ENCODE measurements at regions not wholly inside any gene's neighbourhood (a gene's known extent, or its start where the extent isn't known, plus 50 kb on each side); places are given as distances from the start of the nearest gene placed in this dataset.

DNA sequence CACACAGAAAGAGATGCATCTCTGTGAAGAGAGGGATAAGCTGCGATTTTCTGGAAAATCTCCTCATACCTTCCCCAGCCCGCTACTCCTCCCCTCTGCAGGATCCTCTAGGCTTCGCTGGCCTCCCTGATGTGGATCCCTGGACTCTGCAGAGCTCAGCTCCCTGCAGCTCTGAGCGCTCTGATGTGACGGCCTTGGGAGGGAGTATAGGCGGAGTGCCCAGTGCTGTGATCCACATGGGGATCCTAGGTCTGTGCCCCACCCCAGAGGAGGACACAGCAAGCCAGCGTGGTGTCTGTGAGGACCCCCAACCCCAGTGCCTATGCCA lies 111.0 kb downstream of the GYPC start:
- H3K36me3 ChIP-seq, result no peaks in the 10 kb centered on the region
- no peak overlapping the region for H3K4me3 ChIP-seq
- H3K27me3 ChIP-seq, result no peaks in the 10 kb centered on the region
- no peak overlapping the region for H3K27ac ChIP-seq
- H3K4me1 ChIP-seq, result no peaks in the 10 kb centered on the region
- DNase-seq, result no peak
- 86 to 88% methylated on average over 1 to 6 of the region's 7 CpGs for WGBS, 2 donors
- TF ChIP-seq, protein P1, sequence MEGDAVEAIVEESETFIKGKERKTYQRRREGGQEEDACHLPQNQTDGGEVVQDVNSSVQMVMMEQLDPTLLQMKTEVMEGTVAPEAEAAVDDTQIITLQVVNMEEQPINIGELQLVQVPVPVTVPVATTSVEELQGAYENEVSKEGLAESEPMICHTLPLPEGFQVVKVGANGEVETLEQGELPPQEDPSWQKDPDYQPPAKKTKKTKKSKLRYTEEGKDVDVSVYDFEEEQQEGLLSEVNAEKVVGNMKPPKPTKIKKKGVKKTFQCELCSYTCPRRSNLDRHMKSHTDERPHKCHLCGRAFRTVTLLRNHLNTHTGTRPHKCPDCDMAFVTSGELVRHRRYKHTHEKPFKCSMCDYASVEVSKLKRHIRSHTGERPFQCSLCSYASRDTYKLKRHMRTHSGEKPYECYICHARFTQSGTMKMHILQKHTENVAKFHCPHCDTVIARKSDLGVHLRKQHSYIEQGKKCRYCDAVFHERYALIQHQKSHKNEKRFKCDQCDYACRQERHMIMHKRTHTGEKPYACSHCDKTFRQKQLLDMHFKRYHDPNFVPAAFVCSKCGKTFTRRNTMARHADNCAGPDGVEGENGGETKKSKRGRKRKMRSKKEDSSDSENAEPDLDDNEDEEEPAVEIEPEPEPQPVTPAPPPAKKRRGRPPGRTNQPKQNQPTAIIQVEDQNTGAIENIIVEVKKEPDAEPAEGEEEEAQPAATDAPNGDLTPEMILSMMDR (IDR thresholded peaks at IDR 0.05), result no peak
- no peak for TF ChIP-seq POLR2A (IDR thresholded peaks at IDR 0.05)
- no peaks in the 10 kb centered on the region for H3K9me3 ChIP-seq
- intact Hi-C loops (cut with DNase I), result no loop called here

DNA sequence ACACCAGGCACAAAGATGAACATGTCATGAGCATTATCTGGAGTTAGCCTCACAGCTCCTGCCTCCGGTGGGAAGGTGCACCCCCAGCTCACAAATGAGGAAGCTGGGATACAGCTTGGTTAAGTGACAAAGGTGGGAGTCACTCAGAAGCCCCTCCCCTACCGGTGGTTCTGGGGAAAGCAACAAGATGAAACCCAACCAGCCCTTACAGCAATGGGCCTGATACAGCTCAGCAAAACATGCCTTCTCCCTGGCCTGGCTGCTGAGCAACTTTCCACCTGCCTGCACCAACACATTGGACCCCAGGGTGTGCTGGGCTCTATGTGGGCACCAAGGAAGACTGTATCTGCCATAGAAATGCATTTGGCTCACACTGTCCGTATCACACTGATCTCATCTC lies 113.2 kb downstream of the GYPC start:
- Histone ChIP-seq H3K36me3 (no peaks in the 10 kb centered on the region), H3K4me3 (no peak overlapping the region), H3K27me3 (no peaks in the 10 kb centered on the region), H3K27ac (no peak overlapping the region), H3K4me1 (no peaks in the 10 kb centered on the region), H3K9me3 (no peaks in the 10 kb centered on the region)
- 63 to 83% methylated on average over 3 of the region's 3 CpGs for WGBS, 2 donors
- no peak for DNase-seq
- TF ChIP-seq POLR2A (IDR thresholded peaks at IDR 0.05), result no peak
- TF ChIP-seq, protein P1 (IDR thresholded peaks at IDR 0.05), result no peak
- intact Hi-C loops (cut with DNase I), result no loop called here

DNA sequence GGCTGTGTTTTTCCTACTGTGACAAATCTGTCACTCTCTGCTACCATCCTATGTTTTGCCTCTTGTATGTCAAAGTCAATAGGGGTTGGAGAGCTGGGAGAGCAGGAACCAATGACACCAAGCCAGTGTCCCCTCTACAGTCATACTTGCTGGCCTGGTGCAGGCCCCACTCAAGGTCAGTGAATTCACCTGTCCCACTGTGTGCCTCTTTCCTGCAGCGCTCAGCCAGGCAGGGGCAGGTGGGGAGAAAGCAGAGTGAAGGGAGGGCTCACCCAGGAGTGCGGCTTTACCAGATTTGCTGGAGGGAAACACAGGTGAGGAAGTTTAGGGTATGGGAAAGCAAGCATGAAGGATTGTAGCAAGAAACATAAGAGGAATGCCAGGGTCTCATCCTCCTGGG lies 114.5 kb downstream of the GYPC start:
- Histone ChIP-seq H3K27ac (no peak overlapping the region), H3K36me3 (no peaks in the 10 kb centered on the region), H3K27me3 (no peaks in the 10 kb centered on the region), H3K4me1 (no peaks in the 10 kb centered on the region), H3K9me3 (no peaks in the 10 kb centered on the region), H3K4me3 (no peak overlapping the region)
- DNase-seq, result no peak
- intact Hi-C loops (cut with DNase I), result no loop called here
- TF ChIP-seq, protein P1 (IDR thresholded peaks at IDR 0.05), result no peak
- TF ChIP-seq POLR2A (IDR thresholded peaks at IDR 0.05), result no peak
- 89 to 100% methylated on average over 1 of the region's 2 CpGs for WGBS, 2 donors

DNA sequence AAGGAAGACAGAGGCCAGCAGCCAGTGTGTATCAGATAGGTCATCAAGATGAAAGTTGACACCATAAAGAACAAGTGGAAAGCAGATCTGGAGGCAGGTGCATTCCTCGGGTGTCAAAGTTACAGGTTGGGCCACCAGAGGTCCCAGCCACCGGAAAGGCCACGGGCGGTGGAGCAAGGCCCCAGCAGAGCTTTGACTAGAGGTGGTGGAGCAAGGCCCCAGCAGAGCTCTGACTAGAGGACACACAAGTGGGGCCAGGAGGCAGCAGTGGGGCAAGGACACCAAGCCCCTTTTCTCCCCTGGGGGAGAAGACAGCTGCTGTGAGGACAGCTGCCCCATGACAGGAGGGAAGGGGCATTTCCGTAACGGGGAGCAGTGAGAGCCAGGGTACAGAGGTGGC lies 115.1 kb downstream of the GYPC start:
- TF ChIP-seq, protein P1 (IDR thresholded peaks at IDR 0.05), result no peak
- no peak for TF ChIP-seq POLR2A (IDR thresholded peaks at IDR 0.05)
- no peaks in the 10 kb centered on the region for H3K36me3 ChIP-seq
- no peak overlapping the region for H3K4me3 ChIP-seq
- H3K9me3 ChIP-seq, result no peaks in the 10 kb centered on the region
- peaks cover 0 to 1% (median 0%) of the 10 kb centered on the region in 4 donors for H3K27me3 ChIP-seq
- no peaks in the 10 kb centered on the region for H3K4me1 ChIP-seq
- no peak for DNase-seq
- intact Hi-C loops (cut with DNase I), result no loop called here
- 68 to 93% methylated on average over 2 to 6 of the region's 6 CpGs for WGBS, 2 donors
- no peak overlapping the region for H3K27ac ChIP-seq

DNA sequence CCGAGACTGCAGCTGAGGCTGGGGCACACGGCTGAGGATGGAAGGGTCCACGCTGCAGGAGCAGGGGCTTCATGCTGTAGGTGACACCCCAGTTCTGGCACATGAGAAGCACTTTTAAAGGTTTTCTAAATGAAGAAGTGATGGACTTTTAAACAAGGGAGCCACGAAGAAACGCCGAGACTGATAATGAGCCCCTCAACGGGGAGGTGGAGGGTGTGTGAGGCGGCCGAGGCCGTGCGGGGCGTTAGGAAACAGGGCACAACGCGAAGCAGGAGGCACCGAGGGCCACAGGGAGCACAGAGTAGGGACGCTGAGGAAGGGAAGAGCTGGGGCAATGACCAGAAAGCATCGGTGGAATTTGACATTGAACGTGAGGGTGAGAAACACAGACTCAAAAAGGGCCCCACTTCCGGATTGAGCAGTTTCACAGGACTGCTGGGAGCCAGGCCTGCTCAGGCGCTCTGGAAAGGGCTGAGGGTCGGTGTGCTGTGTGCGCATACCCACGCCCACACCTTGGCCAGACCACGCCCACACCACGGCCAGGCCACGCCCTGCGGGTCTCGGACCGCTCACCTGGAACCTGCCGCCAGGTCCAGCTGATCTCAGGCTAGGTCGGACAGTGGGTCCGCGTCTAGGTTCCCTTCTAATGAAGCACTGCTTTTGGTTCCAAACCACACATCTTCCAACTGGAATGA lies 115.7 kb downstream of the GYPC start:
- intact Hi-C loops (cut with DNase I), result no loop called here
- Histone ChIP-seq H3K4me3 (no peak overlapping the region), H3K27ac (no peak overlapping the region), H3K9me3 (no peaks in the 10 kb centered on the region), H3K36me3 (no peaks in the 10 kb centered on the region), H3K4me1 (peaks cover 0 to 5% (median under 1%) of the 10 kb centered on the region in 3 donors), H3K27me3 (peaks cover 0 to 7% (median 0%) of the 10 kb centered on the region in 4 donors)
- WGBS, 2 donors, result 81 to 84% methylated on average over 19 to 33 of the region's 33 CpGs
- TF ChIP-seq POLR2A (IDR thresholded peaks at IDR 0.05), result no peak
- TF ChIP-seq, protein P1 (IDR thresholded peaks at IDR 0.05), result no peak
- no peak for DNase-seq
